ENCODE measurements at regions not wholly inside any gene's neighbourhood (a gene's known extent, or its start where the extent isn't known, plus 50 kb on each side); places are given as distances from the start of the nearest gene placed in this dataset.
A peak's percentile ranks its signal among the peaks of the same experiment; 100 is the strongest.

DNA sequence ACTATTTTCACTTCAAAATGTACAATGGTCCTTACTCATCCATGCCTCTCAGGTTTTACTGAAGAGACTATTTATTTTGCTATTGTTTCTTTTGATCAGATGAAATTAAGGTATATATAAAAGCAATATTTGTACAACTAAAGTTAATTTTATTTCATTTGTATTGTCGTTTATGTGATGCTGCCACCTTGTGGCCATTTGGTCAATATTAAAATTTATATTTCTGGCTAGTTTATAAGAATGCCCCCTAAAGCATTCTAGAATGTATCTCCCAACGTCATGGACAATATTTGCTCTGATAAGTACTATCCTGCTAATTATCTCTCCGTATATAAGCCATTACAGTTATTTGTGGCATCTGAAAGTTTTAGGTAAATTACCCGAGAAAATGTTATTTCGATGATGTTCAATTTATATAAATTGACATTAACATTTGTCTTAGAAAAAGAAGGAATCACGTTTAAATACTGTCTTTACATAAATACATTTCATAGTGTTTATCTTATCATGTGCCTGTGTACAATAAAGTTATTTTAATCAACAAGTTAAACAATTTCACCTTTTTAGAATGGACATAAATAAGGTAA lies 680.0 kb downstream of the TAF11L14 start:
- TF ChIP-seq, protein P1, sequence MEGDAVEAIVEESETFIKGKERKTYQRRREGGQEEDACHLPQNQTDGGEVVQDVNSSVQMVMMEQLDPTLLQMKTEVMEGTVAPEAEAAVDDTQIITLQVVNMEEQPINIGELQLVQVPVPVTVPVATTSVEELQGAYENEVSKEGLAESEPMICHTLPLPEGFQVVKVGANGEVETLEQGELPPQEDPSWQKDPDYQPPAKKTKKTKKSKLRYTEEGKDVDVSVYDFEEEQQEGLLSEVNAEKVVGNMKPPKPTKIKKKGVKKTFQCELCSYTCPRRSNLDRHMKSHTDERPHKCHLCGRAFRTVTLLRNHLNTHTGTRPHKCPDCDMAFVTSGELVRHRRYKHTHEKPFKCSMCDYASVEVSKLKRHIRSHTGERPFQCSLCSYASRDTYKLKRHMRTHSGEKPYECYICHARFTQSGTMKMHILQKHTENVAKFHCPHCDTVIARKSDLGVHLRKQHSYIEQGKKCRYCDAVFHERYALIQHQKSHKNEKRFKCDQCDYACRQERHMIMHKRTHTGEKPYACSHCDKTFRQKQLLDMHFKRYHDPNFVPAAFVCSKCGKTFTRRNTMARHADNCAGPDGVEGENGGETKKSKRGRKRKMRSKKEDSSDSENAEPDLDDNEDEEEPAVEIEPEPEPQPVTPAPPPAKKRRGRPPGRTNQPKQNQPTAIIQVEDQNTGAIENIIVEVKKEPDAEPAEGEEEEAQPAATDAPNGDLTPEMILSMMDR (IDR thresholded peaks at IDR 0.05; ENCODE audit: low read depth, low read length) = peak; percentile 36
- no peak overlapping the region for H3K4me3 ChIP-seq (ENCODE audit: low read depth, low read length)
- DNase-seq (ENCODE audit: low read depth, low spot score) = peak; percentile 32
- in situ Hi-C loops (cut with HindIII; ENCODE audit: low sequenced_read_pairs) = no loop called here

DNA sequence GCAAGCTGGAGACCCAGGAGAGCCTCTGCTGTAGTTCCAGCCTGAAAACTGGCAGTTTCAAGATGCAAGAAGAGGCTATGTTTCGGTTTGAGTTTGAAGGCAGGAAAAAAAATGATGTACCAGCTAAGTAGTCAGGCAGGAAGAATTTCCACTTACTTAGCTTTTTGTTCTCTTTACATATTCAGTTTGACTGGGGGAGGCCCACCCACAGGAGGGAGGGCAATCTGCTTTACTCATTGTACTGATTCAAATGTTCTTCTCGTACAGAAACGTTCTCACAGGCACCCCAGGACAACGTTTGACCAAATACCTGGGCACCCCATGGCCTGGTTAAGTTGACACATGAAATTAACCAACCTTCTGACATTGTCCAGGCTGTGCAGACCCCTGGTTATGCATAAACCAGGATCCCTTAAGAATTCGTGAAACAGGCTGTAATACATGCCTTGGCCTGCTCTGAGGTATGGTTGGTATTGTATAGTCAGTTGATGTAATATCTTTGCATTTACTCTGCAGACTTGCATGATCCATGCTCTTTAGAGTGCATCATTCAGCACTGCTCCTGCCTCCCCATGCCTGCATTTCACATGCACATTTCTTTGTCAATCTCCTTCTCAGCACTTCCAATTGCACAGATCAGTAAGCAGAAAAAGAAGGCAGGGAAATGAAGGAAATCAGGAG lies 687.1 kb downstream of the TAF11L14 start:
- H3K4me3 ChIP-seq (ENCODE audit: low read depth, low read length) = no peak overlapping the region
- TF ChIP-seq, protein P1 (IDR thresholded peaks at IDR 0.05; ENCODE audit: low read depth, low read length) = no peak
- in situ Hi-C loops (cut with HindIII; ENCODE audit: low sequenced_read_pairs) = no loop called here
- no peak for DNase-seq (ENCODE audit: low read depth, low spot score)

DNA sequence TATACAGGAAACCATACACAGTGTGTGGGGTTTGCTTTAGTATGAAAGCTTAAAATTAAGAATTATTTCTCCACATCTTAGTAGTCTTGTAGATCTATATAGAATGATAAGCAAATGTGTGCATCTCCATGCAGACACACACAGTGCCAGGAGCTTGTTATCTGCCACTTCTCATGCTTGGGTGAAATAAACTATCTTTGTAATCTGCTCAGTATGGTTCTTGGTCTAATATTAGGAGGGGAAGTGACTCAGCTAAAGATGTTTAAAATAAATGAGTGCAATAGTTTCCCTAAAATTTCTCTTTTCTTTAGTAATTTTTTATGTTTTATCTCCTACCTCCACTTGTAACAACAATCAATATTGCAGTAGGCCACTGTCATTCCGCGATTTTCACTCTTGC lies 689.6 kb downstream of the TAF11L14 start:
- no peak for DNase-seq (ENCODE audit: low read depth, low spot score)
- in situ Hi-C loops (cut with HindIII; ENCODE audit: low sequenced_read_pairs) = no loop called here
- no peak overlapping the region for H3K4me3 ChIP-seq (ENCODE audit: low read depth, low read length)
- TF ChIP-seq, protein P1 (IDR thresholded peaks at IDR 0.05; ENCODE audit: low read depth, low read length) = no peak

DNA sequence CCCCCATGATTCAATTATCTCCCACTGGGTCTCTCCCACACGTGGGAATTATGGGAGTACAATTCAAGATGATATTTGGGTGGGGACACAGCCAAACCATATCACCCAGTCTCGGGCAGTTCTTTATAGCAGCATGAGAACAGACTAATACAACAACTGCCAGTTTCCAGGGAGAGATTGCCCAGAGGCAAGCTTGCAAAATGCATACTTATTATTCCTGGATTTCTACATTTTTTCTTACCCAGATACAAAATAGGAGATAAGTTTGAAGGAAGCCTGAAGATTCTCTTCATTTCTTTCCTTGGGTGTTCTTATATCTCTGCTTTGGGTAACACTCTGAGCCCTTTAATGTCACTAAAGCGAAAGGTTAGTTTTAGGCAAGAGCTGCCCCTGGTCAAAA lies 691.2 kb downstream of the TAF11L14 start:
- H3K4me3 ChIP-seq (ENCODE audit: low read depth, low read length) = no peak overlapping the region
- TF ChIP-seq, protein P1 (IDR thresholded peaks at IDR 0.05; ENCODE audit: low read depth, low read length) = no peak

DNA sequence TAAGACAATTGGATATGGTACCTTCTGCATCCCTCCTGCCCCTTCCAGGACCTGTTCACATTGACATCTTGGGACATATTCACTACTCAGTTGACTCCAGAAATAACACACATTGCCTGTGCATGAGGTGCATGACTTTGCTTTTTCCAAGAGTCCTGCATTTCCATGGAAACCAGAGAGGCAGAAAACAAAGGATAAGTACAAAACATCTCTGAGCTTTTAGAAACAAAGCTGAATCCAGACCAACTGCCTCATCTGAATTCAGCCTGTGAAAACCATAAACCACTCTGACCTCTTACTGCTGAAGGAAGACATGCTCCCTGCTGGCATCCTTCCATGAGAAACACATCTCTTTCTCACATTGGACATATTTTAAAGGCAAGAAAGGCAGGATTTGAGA lies 695.1 kb downstream of the TAF11L14 start:
- in situ Hi-C loops (cut with HindIII; ENCODE audit: low sequenced_read_pairs) = no loop called here
- peak; percentile 26 for DNase-seq (ENCODE audit: low read depth, low spot score)
- H3K4me3 ChIP-seq (ENCODE audit: low read depth, low read length) = no peak overlapping the region
- TF ChIP-seq, protein P1 (IDR thresholded peaks at IDR 0.05; ENCODE audit: low read depth, low read length) = no peak

More for the DNA sequence above, 691.2 kb downstream of the TAF11L14 start:
- no peak for DNase-seq (ENCODE audit: low read depth, low spot score)
- in situ Hi-C loops (cut with HindIII; ENCODE audit: low sequenced_read_pairs) = no loop called here

DNA sequence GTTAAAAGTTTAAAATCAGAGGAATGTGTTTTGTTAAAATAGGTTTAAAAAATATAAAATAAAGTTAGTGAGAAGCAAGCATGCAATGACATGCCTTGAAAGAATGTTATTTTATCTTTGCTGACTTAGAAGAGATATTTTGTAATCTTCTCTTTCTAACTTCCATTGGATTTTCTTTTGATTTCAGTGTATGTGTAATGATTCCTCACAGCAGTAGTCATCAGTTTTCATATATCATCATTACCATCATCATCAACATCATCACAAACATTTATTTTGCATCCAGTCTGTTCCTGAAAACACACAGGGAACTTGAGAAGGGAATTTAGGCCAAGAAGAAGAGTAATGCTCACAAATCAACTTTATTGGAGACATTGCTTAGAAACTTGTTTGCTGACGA lies 699.6 kb downstream of the TAF11L14 start:
- no peak for DNase-seq (ENCODE audit: low read depth, low spot score)
- TF ChIP-seq, protein P1 (IDR thresholded peaks at IDR 0.05; ENCODE audit: low read depth, low read length) = no peak
- in situ Hi-C loops (cut with HindIII; ENCODE audit: low sequenced_read_pairs) = no loop called here
- H3K4me3 ChIP-seq (ENCODE audit: low read depth, low read length) = no peak overlapping the region

All from astrocyte of the spinal cord (primary cell).